Dedifferentiated amniotic fluid mesenchymal stem cell (primary cell): ENCODE measurements at regions not wholly inside any gene's neighbourhood (a gene's known extent, or its start where the extent isn't known, plus 50 kb on each side); places are given as distances from the start of the nearest gene placed in this dataset.

Experiments
- DNase-seq: peaks from one replicate; pipeline ENCODE4 v3.0.0-alpha.2; 2016; ENCODE audit errors: extremely low spot score

DNA sequence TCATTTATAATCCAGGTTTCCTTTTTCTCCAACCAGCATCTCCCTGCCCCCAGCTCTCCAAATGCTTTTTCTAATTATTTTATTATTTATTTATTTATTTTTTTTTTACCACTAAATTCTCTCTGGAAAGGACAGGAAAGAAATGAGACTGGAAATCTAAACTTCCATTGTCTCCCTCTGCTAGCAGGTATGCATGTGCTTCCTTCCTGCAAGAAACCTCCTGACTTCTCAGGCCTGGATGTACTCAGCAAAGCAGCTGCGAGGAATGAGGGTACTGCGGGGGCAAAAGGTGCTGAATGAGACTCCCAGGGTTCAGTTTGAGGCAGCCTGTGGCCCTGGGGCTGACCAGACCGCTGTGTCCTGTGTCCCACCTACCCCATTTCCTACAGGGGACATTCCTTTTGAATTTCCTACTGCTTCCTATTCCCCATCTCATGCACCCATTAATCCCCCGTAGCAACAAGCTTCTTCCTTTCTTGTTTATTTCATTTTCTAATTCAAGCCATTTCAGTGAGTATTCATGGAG is 324.6 kb upstream of the IGFBP3 start:
- no peak for DNase-seq

GRCh38 chr7:46244757-46245156 is 323.7 kb upstream of the IGFBP3 start:
- DNase-seq: no peak

DNA sequence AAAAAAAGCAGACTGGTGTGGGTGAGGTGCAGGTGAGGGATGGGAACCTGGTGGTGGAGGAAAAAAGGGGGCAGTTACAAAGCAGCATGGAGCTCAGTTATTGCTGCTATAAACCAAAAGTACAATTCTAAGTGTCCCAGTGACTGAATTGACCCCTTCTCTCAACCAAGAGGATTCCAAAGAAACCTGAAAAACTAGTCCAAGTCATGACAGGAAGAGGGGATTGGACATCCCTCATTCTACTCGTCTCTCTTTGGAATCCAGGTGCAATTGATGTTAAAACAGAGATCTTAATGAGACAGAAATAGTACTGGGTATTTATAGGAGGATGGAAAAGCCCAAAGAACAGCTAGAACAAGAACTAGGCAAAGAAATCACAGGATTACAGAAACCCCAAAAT is 322.3 kb upstream of the IGFBP3 start:
- DNase-seq: no peak

DNA sequence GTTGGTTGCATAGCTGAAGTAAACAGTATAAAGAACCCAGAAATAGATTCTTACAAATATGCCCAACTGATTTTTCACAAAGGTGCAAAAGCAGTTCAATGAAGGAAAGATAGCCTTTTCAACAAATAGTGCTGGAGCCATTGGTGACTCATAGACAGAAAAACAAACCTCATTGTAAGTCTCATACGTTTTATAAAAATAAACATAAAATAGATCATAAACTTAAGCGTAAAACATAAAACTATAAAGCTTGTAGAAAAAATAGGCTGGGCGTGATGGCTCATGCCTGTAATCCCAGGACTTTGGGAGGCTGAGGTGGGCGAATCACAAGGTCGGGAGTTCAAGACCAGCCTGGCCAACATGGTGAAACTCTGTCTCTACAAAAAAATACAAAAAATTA is 318.8 kb upstream of the IGFBP3 start:
- no peak for DNase-seq

GRCh38 chr7:46237466-46237865 is 316.4 kb upstream of the IGFBP3 start:
- DNase-seq: no peak

- DNase-seq: no peak
These were observed 312.7 kb upstream of the IGFBP3 start for GRCh38 chr7:46233585-46234329.

- DNase-seq: no peak
These were observed 309.9 kb upstream of the IGFBP3 start for GRCh38 chr7:46230990-46231305.

DNA sequence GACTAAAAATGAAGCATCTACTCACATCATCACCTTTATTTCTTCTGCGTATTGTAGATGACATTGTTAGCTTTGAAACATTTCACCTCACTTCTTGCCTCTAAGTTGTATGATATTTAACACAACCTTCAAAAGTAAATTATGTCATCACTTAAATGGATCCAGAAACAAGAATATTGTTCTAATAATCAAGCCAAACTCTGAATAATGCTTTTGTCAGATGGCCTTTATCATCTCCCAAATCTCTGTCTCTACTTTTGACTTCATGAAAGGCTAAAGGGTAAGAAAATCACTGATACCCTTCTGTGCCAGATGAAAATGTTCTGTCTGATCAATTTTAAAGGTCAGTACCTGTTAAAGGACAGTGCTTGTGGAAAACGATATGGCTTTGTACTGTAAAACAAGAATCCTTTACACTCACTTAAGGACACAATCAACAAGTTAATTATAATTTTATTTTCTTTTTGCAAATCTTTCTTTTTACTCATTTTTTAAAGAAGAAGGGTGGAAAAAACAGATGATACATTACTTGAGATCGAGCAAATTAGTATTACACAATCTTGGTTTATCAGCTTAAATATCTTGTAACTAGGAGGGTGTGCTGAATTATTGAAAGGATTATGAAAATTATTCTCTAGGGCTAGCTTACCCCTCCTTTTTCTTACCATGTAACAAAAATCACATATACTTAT is 309.4 kb upstream of the IGFBP3 start:
- DNase-seq: no peak

DNA sequence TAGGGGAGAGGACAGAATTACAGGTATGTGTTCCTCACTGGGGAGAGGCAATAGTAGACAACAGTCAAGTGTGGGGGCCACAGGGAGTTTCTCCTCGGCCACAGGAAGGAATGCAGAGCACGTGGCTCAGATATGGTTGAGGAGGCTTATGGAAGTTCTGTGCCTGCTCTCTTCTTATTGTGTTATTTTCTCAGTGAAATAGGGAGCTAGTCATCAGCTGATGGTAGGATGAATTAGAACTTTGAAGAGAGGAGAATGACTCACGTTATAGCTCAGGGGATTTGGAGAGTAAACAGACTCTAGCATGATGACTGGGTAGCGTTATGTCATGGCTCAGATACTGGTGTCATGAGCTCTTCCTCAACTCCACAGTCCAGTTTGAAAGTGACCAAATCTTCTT is 308.3 kb upstream of the IGFBP3 start:
- peak; percentile 71 for DNase-seq

- DNase-seq: no peak
These were observed 305.8 kb upstream of the IGFBP3 start for GRCh38 chr7:46226860-46227259.

DNA sequence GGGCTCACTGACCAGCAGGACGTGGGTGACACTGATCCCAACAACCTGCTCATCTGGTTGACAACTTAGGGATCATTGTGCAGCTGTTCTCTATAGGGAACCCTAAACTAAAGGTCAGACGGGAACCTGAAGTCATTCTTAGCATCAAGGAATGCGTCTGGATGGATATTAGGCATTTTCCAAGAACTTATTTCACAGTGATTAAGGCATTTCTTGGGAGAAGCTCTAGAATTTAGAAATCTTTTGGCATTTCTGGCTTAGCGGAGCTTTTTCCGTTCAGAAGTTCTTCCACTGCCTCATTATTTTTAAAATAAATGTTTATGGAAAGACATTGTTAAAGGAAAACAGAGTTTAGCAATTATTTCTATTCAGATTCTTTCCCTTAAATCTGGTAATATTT is 303.3 kb upstream of the IGFBP3 start:
- DNase-seq: no peak

DNA sequence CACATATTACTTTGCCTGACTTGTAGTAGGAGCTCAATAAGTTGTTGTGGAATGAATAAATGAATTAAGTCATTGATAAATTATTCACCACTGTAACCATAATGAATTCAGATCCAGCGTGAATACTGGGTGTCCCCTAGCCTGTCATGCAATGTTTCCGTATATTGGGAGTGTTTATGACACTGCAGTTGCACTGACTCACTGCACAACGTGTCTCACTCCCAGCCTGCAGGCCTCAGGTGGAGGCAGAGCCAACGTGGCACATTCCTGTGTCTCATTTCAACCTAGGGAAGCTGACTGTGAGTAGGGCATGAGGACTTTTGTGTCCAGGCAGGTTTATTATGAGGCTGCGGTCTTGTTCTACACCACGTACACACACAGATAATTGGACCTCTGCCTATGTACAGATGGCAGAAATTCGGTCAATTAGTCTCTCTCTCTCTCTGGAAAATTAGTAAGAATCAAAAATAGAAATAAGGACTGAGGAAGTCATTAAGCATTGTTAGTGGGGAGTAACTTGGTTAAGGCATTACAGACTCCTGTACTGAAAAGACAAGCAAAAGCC is 299.1 kb upstream of the IGFBP3 start:
- DNase-seq: no peak

DNA sequence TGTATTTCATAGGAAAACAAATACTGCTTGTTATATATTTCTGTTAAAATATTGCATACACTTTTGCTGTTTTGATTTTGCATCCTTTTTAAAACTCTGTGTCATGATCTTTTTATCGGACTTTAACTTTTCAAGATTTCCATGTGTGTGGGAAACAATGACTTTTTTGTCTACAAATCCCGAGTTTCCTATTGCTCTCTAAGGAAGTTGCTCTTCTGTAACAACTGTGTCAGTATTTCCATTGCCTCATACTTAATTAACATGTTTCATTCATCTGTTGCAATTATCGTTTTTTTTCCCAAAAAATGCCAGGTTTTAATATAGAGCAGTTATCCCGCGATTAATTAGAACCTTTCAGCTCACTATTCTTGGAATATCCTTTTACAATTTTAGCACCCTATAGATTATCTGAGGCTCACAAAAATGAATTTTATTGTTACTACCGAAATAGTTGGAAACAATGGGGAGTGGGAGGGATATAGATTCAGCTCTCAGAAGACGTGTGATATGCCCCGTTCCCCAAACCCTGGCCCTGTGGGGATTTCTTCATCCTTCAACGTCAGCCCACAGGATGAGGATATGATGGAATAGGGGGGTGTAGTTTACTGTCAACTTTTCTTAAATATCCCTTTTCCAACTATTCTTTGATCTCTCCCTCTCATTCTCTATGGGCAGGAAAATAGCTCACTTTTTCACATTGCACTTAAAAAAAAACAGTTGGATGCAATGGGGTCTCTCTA is 297.6 kb upstream of the IGFBP3 start:
- DNase-seq: no peak

- DNase-seq: no peak
These were observed 295.0 kb upstream of the IGFBP3 start for GRCh38 chr7:46215987-46216567.

DNA sequence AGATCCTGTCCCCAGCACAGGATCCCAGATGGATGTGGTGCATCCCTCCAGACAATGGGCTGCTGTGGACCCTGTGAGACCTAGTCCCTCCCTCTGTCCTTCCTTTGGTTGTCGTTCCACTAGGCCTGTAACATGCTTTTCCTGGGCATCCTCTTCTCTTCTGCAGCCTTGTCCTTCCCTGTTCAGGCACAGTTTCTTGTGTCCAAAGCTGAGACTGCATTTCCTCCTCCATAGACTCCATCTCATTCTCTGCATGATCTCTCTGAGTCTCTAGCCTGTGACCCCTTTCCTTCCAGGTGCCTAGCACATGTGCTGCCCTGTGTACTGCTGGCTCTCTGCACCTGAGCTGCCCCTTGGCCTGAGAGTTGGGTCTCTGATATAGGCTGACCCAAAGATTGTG is 293.5 kb upstream of the IGFBP3 start:
- no peak for DNase-seq

DNA sequence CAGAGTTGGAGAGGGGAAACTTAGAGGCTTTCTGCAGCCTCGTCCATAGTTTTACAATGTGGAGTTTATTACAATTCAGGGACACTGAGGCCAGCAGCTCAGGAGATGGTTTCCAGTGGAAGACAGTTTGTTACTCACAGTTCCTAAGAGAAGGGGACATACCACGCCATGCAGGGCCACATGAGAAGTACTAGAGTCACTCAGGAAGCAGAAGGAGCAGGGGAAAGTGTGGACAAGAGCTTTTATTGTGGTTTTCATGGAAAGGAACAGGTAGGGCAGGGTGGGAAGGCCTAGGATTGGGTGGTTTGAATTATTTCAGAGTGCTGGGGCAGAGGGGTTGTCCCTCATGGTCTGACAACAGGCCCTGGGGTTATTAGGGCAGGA is 292.1 kb upstream of the IGFBP3 start:
- no peak for DNase-seq

- no peak for DNase-seq
These were observed 291.5 kb upstream of the IGFBP3 start for GRCh38 chr7:46212425-46213153.

DNA sequence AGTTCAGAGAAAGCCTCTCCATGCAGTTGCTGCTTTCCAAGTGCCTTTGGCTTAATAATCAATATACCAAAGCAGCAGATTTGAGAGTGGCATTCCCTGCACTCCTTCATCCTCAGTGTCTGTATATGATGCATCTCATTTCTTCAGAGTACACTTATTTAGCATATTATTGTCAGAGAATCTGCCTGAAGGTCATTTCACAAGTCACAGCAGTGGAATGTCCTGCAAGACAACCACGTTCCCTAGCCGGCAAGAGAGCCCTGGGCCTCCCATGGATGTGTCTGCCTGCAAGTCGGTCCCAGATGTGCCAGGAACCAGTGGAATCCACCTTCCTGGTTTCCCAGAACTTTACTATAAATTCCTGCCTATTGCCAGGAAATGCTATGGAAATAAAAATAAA is 289.4 kb upstream of the IGFBP3 start:
- no peak for DNase-seq

- no peak for DNase-seq
These were observed 288.7 kb upstream of the IGFBP3 start for GRCh38 chr7:46209611-46210388.

DNA sequence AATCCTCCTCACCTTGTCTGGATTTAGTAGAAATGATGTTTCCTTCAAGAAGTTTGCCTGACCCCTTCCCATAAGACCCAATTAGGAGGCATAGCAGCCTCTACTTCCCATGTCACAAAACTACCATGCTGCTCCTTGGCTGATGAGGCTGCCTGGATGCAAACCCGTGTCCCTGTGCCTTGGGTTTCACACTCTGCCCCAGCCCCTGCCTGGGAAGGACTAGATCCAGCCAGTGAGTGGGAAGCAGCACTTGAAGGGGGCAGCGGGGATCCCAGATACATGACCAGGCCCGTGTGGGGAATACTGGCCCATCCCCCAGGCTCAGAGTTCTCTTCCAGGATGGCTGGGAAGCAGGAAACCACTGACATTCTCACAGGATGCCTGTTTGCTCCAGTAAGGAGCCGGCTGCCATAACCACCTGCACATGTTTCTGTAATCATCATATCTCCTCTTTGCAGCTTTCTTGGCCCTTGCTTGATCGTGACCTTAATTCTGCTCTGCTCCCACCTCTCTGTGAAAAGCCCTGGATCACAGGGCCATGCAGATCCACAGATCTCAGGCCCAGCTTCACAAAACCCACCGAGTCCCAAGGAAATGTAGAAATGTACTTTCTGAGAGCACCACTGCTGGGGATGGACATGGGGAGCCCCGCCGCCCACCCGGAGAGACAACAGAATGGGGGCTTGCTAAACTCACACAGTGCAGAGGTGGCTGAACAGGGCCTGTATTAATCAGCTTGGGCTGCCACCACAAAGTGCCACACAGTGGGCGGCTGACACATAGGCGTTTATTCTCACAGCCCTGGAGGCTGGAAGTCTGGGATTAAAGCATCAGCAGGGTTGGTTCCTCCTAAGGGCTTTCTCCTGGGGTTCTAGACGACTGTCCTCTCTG is 287.8 kb upstream of the IGFBP3 start:
- DNase-seq: no peak
